GM18858 (cell line): ENCODE measurements at regions not wholly inside any gene's neighbourhood (a gene's known extent, or its start where the extent isn't known, plus 50 kb on each side); places are given as distances from the start of the nearest gene placed in this dataset.

ENCODE experiments used
- ATAC-seq: cut with Tn5 transposase; IDR thresholded peaks from one replicate; pipeline ENCODE4 v1.9.1; 2021; ENCODE audit not compliant: unreplicated experiment

- no peak for ATAC-seq
Observed at GRCh38 chr1:116322752-116323405, 50.2 kb upstream of the ATP1A1 start.
